ENCODE measurements at regions not wholly inside any gene's neighbourhood (a gene's known extent, or its start where the extent isn't known, plus 50 kb on each side); places are given as distances from the start of the nearest gene placed in this dataset.

DNA sequence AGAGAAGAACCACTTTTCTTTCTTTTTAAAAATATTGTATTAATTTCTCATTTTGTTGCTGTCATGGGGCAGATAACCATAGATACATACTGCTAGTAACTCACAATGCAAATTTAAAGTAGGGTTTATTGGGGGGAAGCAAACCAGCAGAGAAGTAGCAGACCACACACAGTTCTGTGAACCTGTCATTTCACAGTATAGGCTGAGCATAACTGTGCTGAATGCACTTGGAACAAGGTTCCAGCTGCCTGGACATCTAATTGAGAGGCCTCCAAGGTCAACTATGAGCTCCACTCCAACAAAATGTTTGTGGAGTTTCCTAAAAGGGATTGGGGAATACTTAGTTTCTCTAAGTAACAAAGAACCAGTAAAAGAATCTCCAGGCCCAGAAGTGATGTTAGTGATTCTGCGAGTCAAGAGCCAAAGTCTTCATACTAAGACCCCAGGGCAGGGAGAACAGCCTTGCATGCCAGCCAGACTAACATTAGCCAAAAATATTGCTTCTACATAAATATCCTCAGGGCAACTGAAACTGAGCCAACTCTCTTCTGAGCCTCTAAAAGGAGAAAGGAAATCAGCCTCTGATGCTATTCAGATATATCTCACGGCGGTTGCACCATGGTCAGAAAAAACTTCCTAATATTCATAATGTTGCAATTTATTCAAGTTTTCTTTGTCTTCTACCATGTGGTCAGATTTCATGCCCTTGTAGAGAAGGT is 856.4 kb upstream of the ALCAM start:
- TF ChIP-seq EZH2 (IDR thresholded peaks at IDR 0.05; ENCODE audit: borderline replicate concordance) (no peak), EZH2phosphoT487 (IDR thresholded peaks at IDR 0.05; ENCODE audit: low read depth, severe bottlenecking, unreplicated experiment) (no peak)
